Erythroblast (primary cell): ENCODE measurements at regions not wholly inside any gene's neighbourhood (a gene's known extent, or its start where the extent isn't known, plus 50 kb on each side); places are given as distances from the start of the nearest gene placed in this dataset.

Source experiments
- GATA1 ChIP-seq: IDR thresholded peaks from 2 replicates; pipeline ENCODE4 v1.6.1; 2011; ENCODE audit warnings: low read depth, mild to moderate bottlenecking, control low read depth, low read length, moderate library complexity
- POLR2A ChIP-seq: IDR thresholded peaks from 2 replicates; pipeline ENCODE4 v1.6.1; 2011; ENCODE audit warnings: mild to moderate bottlenecking, low read length

GRCh38 chr18:44437603-44438002, 243.1 kb upstream of the SETBP1 start:
- no peak for TF ChIP-seq POLR2A
- TF ChIP-seq GATA1 = no peak
